K562 (cell line): ENCODE measurements at regions not wholly inside any gene's neighbourhood (a gene's known extent, or its start where the extent isn't known, plus 50 kb on each side); places are given as distances from the start of the nearest gene placed in this dataset.

Experiments
- ATAC-seq: fragments of 200-7000 bp; cut with Tn5 transposase; 3 replicates; pipeline ENCODE4 v1.9.1; 2020; ENCODE audit warnings: moderate library complexity
- BruUV-seq: library from RNA; stranded (reverse); fragments of 400-500 nt; replicated peaks from 2 replicates; lab custom pipeline; 2021; lab: Mats Ljungman, UMichigan
- CTCF ChIA-PET: fragments of 300-600 bp; formaldehyde crosslinking; extraction: SDS; loops from one replicate; lab custom pipeline; 2021; ENCODE audit warnings: low intra/inter-chr PET ratio; lab: Yijun Ruan, JAX
- POLR2A ChIA-PET: fragments of 300-600, 350-650 bp; sonication (Branson Sonifier 250); formaldehyde crosslinking; extraction: SDS; loops from one replicate; lab custom pipeline; 2021; ENCODE audit warnings: antibody characterized with exemption, inconsistent platforms; lab: Yijun Ruan, JAX
- DNase-seq, 4 experiments: peaks; one replicate each; pipeline versions ENCODE4 v3.0.0 to v3.0.0-alpha.2; 2011 to 2018; ENCODE audit warnings: low spot score in 3 of 4, mixed read lengths in 3 of 4; ENCODE audit errors: extremely low read depth in 1 of 4
- FAIRE-seq: peaks from 2 replicates; lab custom pipeline; 2011; peaks lifted over from hg19 to GRCh38; lab: Jason Lieb, UNC
- H2AFZ ChIP-seq: 2 replicates; pipeline ENCODE4 v1.6.0; 2011; ENCODE audit warnings: low read depth, low read length, control low read depth, inconsistent platforms
- H3K27ac ChIP-seq: fragments of 200-600 bp; 3 replicates; pipeline ENCODE4 v1.8.0; 2011; ENCODE audit warnings: low read depth, mild to moderate bottlenecking, control low read depth, inconsistent platforms, low read length, moderate library complexity, mixed read lengths; ENCODE audit errors: extremely low read depth
- H3K27me3 ChIP-seq, 2 experiments: fragments of 300-600 bp in 1 of 2; 2 replicates in 1 of 2; 3 replicates in 1 of 2; pipeline versions ENCODE4 v1.6.0 to v1.8.0; 2011; ENCODE audit warnings: inconsistent platforms in 2 of 2, low read length in 2 of 2, mild to moderate bottlenecking in 1 of 2, mixed read lengths in 1 of 2, moderate library complexity in 1 of 2; ENCODE audit not compliant: control insufficient read depth in 2 of 2, insufficient read depth in 2 of 2
- H3K36me3 ChIP-seq: fragments of 300-600 bp; 3 replicates; pipeline ENCODE4 v1.8.0; 2011; ENCODE audit warnings: mild to moderate bottlenecking, low read length, inconsistent platforms; ENCODE audit not compliant: control insufficient read depth, insufficient read depth
- H3K4me1 ChIP-seq, 2 experiments: fragments of 200-600 bp in 1 of 2; replicated peaks in 1 of 2; 2 replicates in 1 of 2; 3 replicates in 1 of 2; pipeline versions ENCODE4 v1.5.1 to v1.8.0; 2011; ENCODE audit warnings: inconsistent platforms in 2 of 2, low read length in 2 of 2, mild to moderate bottlenecking in 1 of 2, mixed read lengths in 1 of 2, moderate library complexity in 1 of 2; ENCODE audit not compliant: control insufficient read depth in 2 of 2, insufficient read depth in 2 of 2
- H3K4me2 ChIP-seq: 2 replicates; pipeline ENCODE4 v1.6.1; 2011; ENCODE audit warnings: low read length, control low read depth, inconsistent platforms, mixed read lengths; ENCODE audit not compliant: insufficient read depth
- H3K4me3 ChIP-seq: fragments of 200-600 bp; sonication (generic), shearing (Covaris generic); 2 replicates; pipeline ENCODE4 v1.5.1; 2016; ENCODE audit warnings: control low read depth, inconsistent platforms
- H3K79me2 ChIP-seq: fragments of 200-600 bp; 3 replicates; pipeline ENCODE4 v1.8.0; 2011; ENCODE audit warnings: low read length, inconsistent platforms; ENCODE audit not compliant: control insufficient read depth, insufficient read depth
- H3K9ac ChIP-seq, 2 experiments: 2 replicates each; pipeline versions ENCODE4 v1.6.0 to v1.6.1; 2011; ENCODE audit warnings: low read depth in 2 of 2, low read length in 2 of 2, control low read depth in 1 of 2, inconsistent platforms in 1 of 2, mild to moderate bottlenecking in 1 of 2, mixed read lengths in 1 of 2; ENCODE audit not compliant: insufficient read depth in 1 of 2
- H3K9me1 ChIP-seq: one replicate; pipeline ENCODE4 v1.6.0; 2011; ENCODE audit warnings: inconsistent platforms, mild to moderate bottlenecking, low read length, moderate library complexity; ENCODE audit not compliant: control insufficient read depth, insufficient read depth
- H3K9me3 ChIP-seq: replicated peaks from 2 replicates; pipeline ENCODE4 v1.5.1; 2011; ENCODE audit warnings: low read depth, low read length, inconsistent platforms; ENCODE audit not compliant: control insufficient read depth, insufficient read depth
- H4K20me1 ChIP-seq: replicated peaks from 2 replicates; pipeline ENCODE4 v1.6.1; 2011; ENCODE audit warnings: low read length, inconsistent platforms, mixed read lengths; ENCODE audit not compliant: control insufficient read depth, insufficient read depth
- DIDO1 ChIP-seq: fragments of 450-650 bp; IDR thresholded peaks from 2 replicates; pipeline ENCODE4 v1.6.1; 2016; ENCODE audit warnings: low read depth, missing biosample characterization, missing genetic modification characterization
- ESRRB ChIP-seq: fragments of 250-450 bp; sonication (Bioruptor Pico); IDR thresholded peaks from 2 replicates; pipeline ENCODE4 v1.5.0; 2020; ENCODE audit warnings: mild to moderate bottlenecking, moderate library complexity, borderline replicate concordance
- ETV1 ChIP-seq: fragments of 450-650 bp; conservative IDR thresholded peaks from 2 replicates; pipeline ENCODE4 v1.6.1; 2016; ENCODE audit warnings: missing genetic modification characterization, control low read depth, low read depth, missing compliant biosample characterization
- IRF2 ChIP-seq: sonication (generic); formaldehyde crosslinking; IDR thresholded peaks from 2 replicates; pipeline ENCODE4 v1.8.1; 2022; ENCODE audit warnings: mild to moderate bottlenecking, missing genetic modification reagents
- RBFOX2 ChIP-seq: fragments of 200-400 bp; formaldehyde crosslinking; IDR thresholded peaks from 2 replicates; pipeline ENCODE4 v1.6.1; 2017; ENCODE audit warnings: low read depth, mild to moderate bottlenecking, low read length, moderate library complexity
- SMARCC2 ChIP-seq: fragments of 450-650 bp; IDR thresholded peaks from 2 replicates; pipeline ENCODE4 v1.6.1; 2017; ENCODE audit warnings: antibody characterized with exemption, moderate library complexity, mild to moderate bottlenecking, low read depth
- TEAD2 ChIP-seq: fragments of 450-650 bp; IDR thresholded peaks from 2 replicates; pipeline ENCODE4 v1.6.1; 2016; ENCODE audit warnings: missing genetic modification characterization, control low read depth, missing compliant biosample characterization
- ZNF583 ChIP-seq: fragments of 250-450 bp; sonication (Bioruptor Pico); IDR thresholded peaks from 2 replicates; pipeline ENCODE4 v1.4.0; 2020
- ZNF696 ChIP-seq: fragments of 250-450 bp; sonication (Bioruptor Pico); conservative IDR thresholded peaks from 2 replicates; pipeline ENCODE4 v1.4.0; 2020; ENCODE audit warnings: mild to moderate bottlenecking, moderate library complexity
- ZNF699 ChIP-seq: fragments of 250-450 bp; sonication (Bioruptor Pico); IDR thresholded peaks from 2 replicates; pipeline ENCODE4 v1.8.0; 2021; ENCODE audit warnings: mild to moderate bottlenecking, moderate library complexity; ENCODE audit not compliant: insufficient replicate concordance
- WGBS: fragments of 100-300 bp; shearing (Covaris generic); methylation state at CpG from one replicate; pipeline ENCODE4 v1.1.6; 2016; ENCODE audit warnings: low coverage, mixed read lengths; ENCODE audit not compliant: insufficient coverage; ENCODE audit errors: missing lambda C conversion rate; 5-methylcytosine and 5-hydroxymethylcytosine counted together
- in situ Hi-C: fragments of 300-500 bp; cut with MboI; formaldehyde crosslinking; loops from 4 replicates; pipeline ENCODE4 v1.15.0; 2018; ENCODE audit warnings: inconsistent platforms, mixed read lengths
- intact Hi-C: fragments of 100-400 bp; cut with micrococcal nuclease; formaldehyde crosslinking; loops from 2 replicates; pipeline ENCODE4 v1.14.2; 2022

- POLR2A ChIA-PET = no interaction called here
- BruUV-seq = no TSS peak
- no peak for FAIRE-seq
- CTCF ChIA-PET = no interaction called here
- Histone ChIP-seq H4K20me1 (no peaks in the 10 kb centered on the region), H3K9me3 (no peaks in the 10 kb centered on the region), H3K36me3 (no peaks in the 10 kb centered on the region), H3K27ac (no peak overlapping the region), H3K4me3 (no peak overlapping the region), H3K4me2 (no peak overlapping the region), H3K27me3 (no peaks in the 10 kb centered on the region), H3K9ac (no peak overlapping the region), H3K4me1 (no peaks in the 10 kb centered on the region), H3K9me1 (no peaks in the 10 kb centered on the region), H2AFZ (no peak overlapping the region), H3K79me2 (no peaks in the 10 kb centered on the region)
- 0% methylated on average over 3 of the region's 3 CpGs for WGBS
- TF ChIP-seq ZNF583 (CRISPR knock-in tag) (no peak), IRF2 (CRISPR knock-in tag) (no peak), RBFOX2 (no peak), SMARCC2 (no peak), ETV1 (tag) (no peak), ESRRB (CRISPR knock-in tag) (no peak)
- intact Hi-C loops = no loop called here
- in situ Hi-C loops = no loop called here
- ATAC-seq = no peak
- DNase-seq = no peak
Measured at GRCh38 chr11:41789376-41789775, 329.9 kb upstream of the LRRC4C start.

- Histone ChIP-seq H3K4me2 (no peak overlapping the region), H2AFZ (no peak overlapping the region), H3K27me3 (no peaks in the 10 kb centered on the region), H3K9ac (no peak overlapping the region), H3K36me3 (no peaks in the 10 kb centered on the region), H3K4me1 (no peaks in the 10 kb centered on the region), H3K27ac (no peak overlapping the region), H4K20me1 (no peaks in the 10 kb centered on the region), H3K4me3 (no peak overlapping the region), H3K79me2 (no peaks in the 10 kb centered on the region), H3K9me1 (no peaks in the 10 kb centered on the region), H3K9me3 (no peaks in the 10 kb centered on the region)
- no peak for ATAC-seq
- no peak for DNase-seq
- CTCF ChIA-PET = no interaction called here
- no TSS peak for BruUV-seq
- in situ Hi-C loops = no loop called here
- POLR2A ChIA-PET = no interaction called here
- intact Hi-C loops = no loop called here
- WGBS = 0% methylated on average over 1 of the region's 1 CpG
- no peak for FAIRE-seq
- TF ChIP-seq ZNF696 (CRISPR knock-in tag) (no peak), ZNF699 (CRISPR knock-in tag) (no peak), TEAD2 (tag) (no peak), DIDO1 (tag) (no peak)
Measured at GRCh38 chr11:41795004-41795403, 335.6 kb upstream of the LRRC4C start.
